ENCODE measurements at regions not wholly inside any gene's neighbourhood (a gene's known extent, or its start where the extent isn't known, plus 50 kb on each side); places are given as distances from the start of the nearest gene placed in this dataset.

DNA sequence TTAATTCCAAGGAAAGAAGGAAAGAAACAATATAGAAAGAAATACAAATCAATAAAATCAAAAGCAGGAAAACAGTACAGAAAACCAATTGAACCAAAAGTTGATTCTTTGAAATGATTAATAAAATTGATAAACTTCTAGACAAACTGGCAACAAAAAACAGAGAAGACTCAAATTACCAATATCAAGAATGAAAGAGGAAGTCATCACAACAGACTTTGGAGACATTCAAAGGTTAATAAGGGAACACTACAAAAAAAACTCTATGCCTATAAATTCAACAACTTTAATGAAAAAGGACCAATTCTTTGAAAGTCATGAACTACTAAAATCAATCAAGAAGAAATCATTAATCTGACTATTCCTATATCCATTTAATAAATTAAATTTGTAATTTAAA lies 329.3 kb upstream of the NR5A2 start:
- TF ChIP-seq, protein P1, sequence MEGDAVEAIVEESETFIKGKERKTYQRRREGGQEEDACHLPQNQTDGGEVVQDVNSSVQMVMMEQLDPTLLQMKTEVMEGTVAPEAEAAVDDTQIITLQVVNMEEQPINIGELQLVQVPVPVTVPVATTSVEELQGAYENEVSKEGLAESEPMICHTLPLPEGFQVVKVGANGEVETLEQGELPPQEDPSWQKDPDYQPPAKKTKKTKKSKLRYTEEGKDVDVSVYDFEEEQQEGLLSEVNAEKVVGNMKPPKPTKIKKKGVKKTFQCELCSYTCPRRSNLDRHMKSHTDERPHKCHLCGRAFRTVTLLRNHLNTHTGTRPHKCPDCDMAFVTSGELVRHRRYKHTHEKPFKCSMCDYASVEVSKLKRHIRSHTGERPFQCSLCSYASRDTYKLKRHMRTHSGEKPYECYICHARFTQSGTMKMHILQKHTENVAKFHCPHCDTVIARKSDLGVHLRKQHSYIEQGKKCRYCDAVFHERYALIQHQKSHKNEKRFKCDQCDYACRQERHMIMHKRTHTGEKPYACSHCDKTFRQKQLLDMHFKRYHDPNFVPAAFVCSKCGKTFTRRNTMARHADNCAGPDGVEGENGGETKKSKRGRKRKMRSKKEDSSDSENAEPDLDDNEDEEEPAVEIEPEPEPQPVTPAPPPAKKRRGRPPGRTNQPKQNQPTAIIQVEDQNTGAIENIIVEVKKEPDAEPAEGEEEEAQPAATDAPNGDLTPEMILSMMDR (IDR thresholded peaks at IDR 0.05; ENCODE audit: low read depth, low read length): no peak
- no peak for TF ChIP-seq EZH2phosphoT487 (IDR thresholded peaks at IDR 0.05; ENCODE audit: low read depth)

Measured in OCI-LY3 (cell line).